ENCODE measurements at regions not wholly inside any gene's neighbourhood (a gene's known extent, or its start where the extent isn't known, plus 50 kb on each side); places are given as distances from the start of the nearest gene placed in this dataset.

- DNase-seq (ENCODE audit: extremely low read depth in 1 of 2, low read depth in 1 of 2): no peak
Measured at GRCh38 chr10:10293481-10293951, 724.2 kb upstream of the CELF2 start.

GRCh38 chr10:10294184-10294880 lies 723.3 kb upstream of the CELF2 start:
- no peak for DNase-seq (ENCODE audit: extremely low read depth in 1 of 2, low read depth in 1 of 2)

GRCh38 chr10:10294881-10295529 lies 722.7 kb upstream of the CELF2 start:
- DNase-seq (ENCODE audit: extremely low read depth in 1 of 2, low read depth in 1 of 2): no peak

- DNase-seq (ENCODE audit: extremely low read depth in 1 of 2, low read depth in 1 of 2): no peak
Measured at GRCh38 chr10:10295537-10295936, 722.1 kb upstream of the CELF2 start.

- DNase-seq (ENCODE audit: extremely low read depth in 1 of 2, low read depth in 1 of 2): no peak
Measured at GRCh38 chr10:10302689-10303088, 715.0 kb upstream of the CELF2 start.

- no peak for DNase-seq (ENCODE audit: extremely low read depth in 1 of 2, low read depth in 1 of 2)
Measured at GRCh38 chr10:10307036-10307435, 710.6 kb upstream of the CELF2 start.

- DNase-seq (ENCODE audit: extremely low read depth in 1 of 2, low read depth in 1 of 2): no peak
Measured at GRCh38 chr10:10307551-10307950, 710.1 kb upstream of the CELF2 start.

- no peak for DNase-seq (ENCODE audit: extremely low read depth in 1 of 2, low read depth in 1 of 2)
Measured at GRCh38 chr10:10310498-10310897, 707.2 kb upstream of the CELF2 start.

GRCh38 chr10:10311966-10312365 lies 705.7 kb upstream of the CELF2 start:
- no peak for DNase-seq (ENCODE audit: extremely low read depth in 1 of 2, low read depth in 1 of 2)

- DNase-seq (ENCODE audit: extremely low read depth in 1 of 2, low read depth in 1 of 2): no peak
Measured at GRCh38 chr10:10313149-10313835, 704.4 kb upstream of the CELF2 start.

GRCh38 chr10:10314626-10315025 lies 703.0 kb upstream of the CELF2 start:
- DNase-seq (ENCODE audit: extremely low read depth in 1 of 2, low read depth in 1 of 2): no peak

GRCh38 chr10:10315989-10316388 lies 701.7 kb upstream of the CELF2 start:
- DNase-seq (ENCODE audit: extremely low read depth in 1 of 2, low read depth in 1 of 2): no peak

- no peak for DNase-seq (ENCODE audit: extremely low read depth in 1 of 2, low read depth in 1 of 2)
Measured at GRCh38 chr10:10317151-10317550, 700.5 kb upstream of the CELF2 start.

- no peak for DNase-seq (ENCODE audit: extremely low read depth in 1 of 2, low read depth in 1 of 2)
Measured at GRCh38 chr10:10318856-10319255, 698.8 kb upstream of the CELF2 start.

- DNase-seq (ENCODE audit: extremely low read depth in 1 of 2, low read depth in 1 of 2): no peak
Measured at GRCh38 chr10:10320956-10321355, 696.7 kb upstream of the CELF2 start.

GRCh38 chr10:10326116-10326515 lies 691.6 kb upstream of the CELF2 start:
- no peak for DNase-seq (ENCODE audit: extremely low read depth in 1 of 2, low read depth in 1 of 2)

GRCh38 chr10:10327934-10328333 lies 689.7 kb upstream of the CELF2 start:
- DNase-seq (ENCODE audit: extremely low read depth in 1 of 2, low read depth in 1 of 2): no peak

GRCh38 chr10:10330418-10330817 lies 687.3 kb upstream of the CELF2 start:
- DNase-seq (ENCODE audit: extremely low read depth in 1 of 2, low read depth in 1 of 2): no peak

- no peak for DNase-seq (ENCODE audit: extremely low read depth in 1 of 2, low read depth in 1 of 2)
Measured at GRCh38 chr10:10332786-10333185, 684.9 kb upstream of the CELF2 start.

- DNase-seq (ENCODE audit: extremely low read depth in 1 of 2, low read depth in 1 of 2): no peak
Measured at GRCh38 chr10:10333622-10334021, 684.0 kb upstream of the CELF2 start.

GRCh38 chr10:10338339-10338738 lies 679.3 kb upstream of the CELF2 start:
- no peak for DNase-seq (ENCODE audit: extremely low read depth in 1 of 2, low read depth in 1 of 2)

All from stimulated activated CD8-positive, alpha-beta memory T cell treated with anti-CD3 and anti-CD28 coated beads, Interleukin-7, amount 100 ng/mL, for 48 hours (primary cell).